ENCODE measurements at regions not wholly inside any gene's neighbourhood (a gene's known extent, or its start where the extent isn't known, plus 50 kb on each side); places are given as distances from the start of the nearest gene placed in this dataset.
"Not testable (repeated sequence)": the region's sequence is repeated elsewhere in the genome, so short reads cannot be mapped to it uniquely, and the experiment has no call there.

DNA sequence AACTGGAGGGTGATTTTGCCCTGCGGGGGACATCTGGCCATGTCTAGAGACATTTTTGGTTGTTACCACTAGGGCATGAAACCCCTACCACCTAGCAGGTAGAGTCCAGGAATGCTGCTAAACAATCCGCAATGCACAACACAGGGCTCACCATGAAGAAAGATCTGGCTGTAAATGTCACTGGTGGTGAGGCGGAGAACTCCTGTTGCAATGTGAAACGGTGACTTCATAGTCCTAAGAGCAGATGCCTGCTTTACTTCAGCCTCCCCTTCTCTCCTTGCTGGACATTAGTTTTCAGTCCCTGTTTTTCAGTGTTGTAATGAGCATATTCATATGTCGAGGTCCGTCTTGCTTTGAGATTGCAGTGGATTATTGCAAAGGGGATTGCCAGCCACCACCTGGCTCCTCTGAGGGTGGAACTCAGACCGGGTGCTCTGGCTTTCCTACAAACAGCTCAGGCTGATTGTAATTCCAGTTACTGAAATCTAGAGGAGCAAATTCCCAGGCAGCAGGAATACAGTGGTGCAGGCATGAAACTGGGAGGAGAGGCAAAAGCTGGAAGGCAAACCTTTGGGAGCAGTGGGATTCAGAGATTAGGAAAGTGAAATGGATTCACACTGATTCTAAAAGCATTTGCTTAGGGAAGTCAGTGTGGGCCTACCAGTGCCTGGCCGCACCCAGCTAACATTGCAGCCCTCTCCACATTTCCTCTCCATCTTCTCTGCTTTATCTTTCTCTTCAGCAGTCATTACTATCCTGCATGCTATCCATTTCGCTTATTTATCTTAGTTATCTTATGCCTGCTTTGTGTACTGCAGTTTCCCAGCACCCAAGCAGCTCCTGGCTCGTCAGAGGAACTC, 76.1 kb upstream of the PCDH8 start:
- Histone ChIP-seq H3K36me3 (ENCODE audit: control insufficient read depth in 1 of 2, insufficient read depth in 2 of 2, low read length in 1 of 2) (no peaks in the 10 kb centered on the region), H3K4me3 (ENCODE audit: low read length in 2 of 2) (no peak overlapping the region), H3K4me1 (ENCODE audit: control insufficient read depth in 1 of 2, insufficient read depth in 2 of 2, low read length in 2 of 2) (no peaks in the 10 kb centered on the region), H3K27ac (ENCODE audit: low read depth in 1 of 2, low read length in 2 of 2) (no peak overlapping the region), H3K27me3 (ENCODE audit: control insufficient read depth in 1 of 2, insufficient read depth in 2 of 2, low read length in 1 of 2) (no peaks in the 10 kb centered on the region), H3K9me3 (ENCODE audit: control insufficient read depth, low read length) (peaks cover 1% of the 10 kb centered on the region)
- no peak for ATAC-seq (ENCODE audit: low FRiP score)
- intact Hi-C loops (cut with DNase I): no loop called here
- WGBS, 2 donors: 78% methylated on average over 10 of the region's 10 CpGs
- DNase-seq: no peak

DNA sequence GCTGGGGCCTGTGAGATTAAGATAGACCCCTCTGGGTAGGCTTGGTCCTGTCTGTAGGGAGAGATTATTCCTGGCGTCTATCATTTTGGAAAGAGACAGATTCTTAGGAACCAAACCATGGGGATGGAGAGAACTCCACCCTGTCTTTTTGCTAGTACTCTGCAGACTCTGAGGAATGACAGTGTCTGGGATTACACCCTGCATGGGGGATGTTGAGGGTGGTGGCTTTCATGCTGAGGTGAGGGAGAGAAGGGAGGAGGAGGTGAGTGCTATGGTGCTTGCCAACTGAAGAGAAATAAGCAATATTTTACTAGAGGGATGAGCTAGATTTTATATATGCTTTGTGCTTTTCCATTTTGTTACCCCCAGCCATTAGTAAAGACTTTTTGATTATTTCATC, 74.5 kb upstream of the PCDH8 start:
- 91 to 100% methylated on average over 1 of the region's 1 CpG for WGBS, 2 donors
- Histone ChIP-seq H3K4me1 (ENCODE audit: control insufficient read depth in 1 of 2, insufficient read depth in 2 of 2, low read length in 2 of 2) (no peaks in the 10 kb centered on the region), H3K4me3 (ENCODE audit: low read length in 2 of 2) (no peak overlapping the region), H3K27ac (ENCODE audit: low read depth in 1 of 2, low read length in 2 of 2) (no peak overlapping the region), H3K27me3 (ENCODE audit: control insufficient read depth in 1 of 2, insufficient read depth in 2 of 2, low read length in 1 of 2) (no peaks in the 10 kb centered on the region), H3K9me3 (ENCODE audit: control insufficient read depth, low read length) (no peaks in the 10 kb centered on the region), H3K36me3 (ENCODE audit: control insufficient read depth in 1 of 2, insufficient read depth in 2 of 2, low read length in 1 of 2) (no peaks in the 10 kb centered on the region)
- ATAC-seq (ENCODE audit: low FRiP score) (no peak), DNase-seq (no peak)
- intact Hi-C loops (cut with DNase I): no loop called here

DNA sequence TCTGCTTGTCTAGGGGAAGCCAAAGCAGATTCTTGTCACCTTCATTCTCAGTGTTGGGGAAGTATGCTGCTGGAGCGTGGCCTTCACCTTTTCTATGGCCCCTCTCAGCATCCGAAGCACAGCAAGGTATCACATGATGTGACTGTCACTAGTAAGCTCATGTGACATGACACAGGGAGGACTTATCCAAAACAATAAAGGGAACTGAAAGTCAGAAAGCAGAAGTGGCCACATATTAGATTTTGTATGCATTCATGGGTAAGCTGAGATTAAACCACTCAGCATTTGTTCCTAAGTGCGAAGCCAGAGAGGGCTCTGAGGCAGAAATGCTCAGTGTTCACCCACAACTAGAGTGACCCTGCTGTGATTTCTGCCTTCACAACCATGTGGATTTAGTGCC, 72.8 kb upstream of the PCDH8 start:
- H3K9me3 ChIP-seq (ENCODE audit: control insufficient read depth, low read length): no peaks in the 10 kb centered on the region

DNA sequence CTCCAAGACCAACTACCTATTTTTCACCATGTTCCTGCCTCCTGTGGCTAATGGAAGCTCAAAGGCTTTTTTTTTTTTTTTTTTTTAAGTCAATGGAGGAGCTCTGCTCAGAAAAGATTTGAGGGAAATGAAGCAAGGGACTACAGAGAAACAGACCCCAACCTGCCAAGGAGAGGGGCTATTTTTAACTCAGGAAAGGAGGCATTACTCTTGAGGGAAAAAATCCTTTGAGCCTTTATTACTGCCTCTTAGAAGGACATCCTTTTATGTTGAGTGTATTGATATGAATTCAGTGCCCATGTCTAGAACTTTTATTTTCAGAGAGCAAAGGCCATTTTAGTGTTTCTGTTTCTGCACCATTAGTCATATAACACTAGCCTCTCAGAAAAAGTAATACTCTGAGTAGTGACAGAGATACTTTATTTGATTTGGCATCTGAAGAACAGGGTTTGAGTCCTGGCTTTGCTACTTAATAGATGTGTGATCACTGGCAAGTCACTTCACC, 68.1 kb upstream of the PCDH8 start:
- H3K9me3 ChIP-seq (ENCODE audit: control insufficient read depth, low read length): no peaks in the 10 kb centered on the region
- H3K4me1 ChIP-seq (ENCODE audit: control insufficient read depth in 1 of 2, insufficient read depth in 2 of 2, low read length in 2 of 2): peaks cover 0 to 3% of the 10 kb centered on the region in 2 donors
- H3K36me3 ChIP-seq (ENCODE audit: control insufficient read depth in 1 of 2, insufficient read depth in 2 of 2, low read length in 1 of 2): no peaks in the 10 kb centered on the region
- H3K27me3 ChIP-seq (ENCODE audit: control insufficient read depth in 1 of 2, insufficient read depth in 2 of 2, low read length in 1 of 2): no peaks in the 10 kb centered on the region
- ATAC-seq (ENCODE audit: low FRiP score) (peak; percentile 41), DNase-seq (no peak)
- intact Hi-C loops (cut with DNase I): no loop called here
- no peak overlapping the region for H3K4me3 ChIP-seq (ENCODE audit: low read length in 2 of 2)
- peak overlapping the region; percentile 70 for H3K27ac ChIP-seq (ENCODE audit: low read depth in 1 of 2, low read length in 2 of 2)

More for the DNA sequence above, 72.8 kb upstream of the PCDH8 start:
- Histone ChIP-seq H3K4me1 (ENCODE audit: control insufficient read depth in 1 of 2, insufficient read depth in 2 of 2, low read length in 2 of 2) (peaks cover 0 to under 1% of the 10 kb centered on the region in 2 donors), H3K27ac (ENCODE audit: low read depth in 1 of 2, low read length in 2 of 2) (no peak overlapping the region), H3K36me3 (ENCODE audit: control insufficient read depth in 1 of 2, insufficient read depth in 2 of 2, low read length in 1 of 2) (no peaks in the 10 kb centered on the region), H3K4me3 (ENCODE audit: low read length in 2 of 2) (no peak overlapping the region), H3K27me3 (ENCODE audit: control insufficient read depth in 1 of 2, insufficient read depth in 2 of 2, low read length in 1 of 2) (no peaks in the 10 kb centered on the region)
- intact Hi-C loops (cut with DNase I): no loop called here
- WGBS, 2 donors: 93 to 100% methylated on average over 3 of the region's 3 CpGs
- ATAC-seq (ENCODE audit: low FRiP score): no peak
- DNase-seq: no peak

DNA sequence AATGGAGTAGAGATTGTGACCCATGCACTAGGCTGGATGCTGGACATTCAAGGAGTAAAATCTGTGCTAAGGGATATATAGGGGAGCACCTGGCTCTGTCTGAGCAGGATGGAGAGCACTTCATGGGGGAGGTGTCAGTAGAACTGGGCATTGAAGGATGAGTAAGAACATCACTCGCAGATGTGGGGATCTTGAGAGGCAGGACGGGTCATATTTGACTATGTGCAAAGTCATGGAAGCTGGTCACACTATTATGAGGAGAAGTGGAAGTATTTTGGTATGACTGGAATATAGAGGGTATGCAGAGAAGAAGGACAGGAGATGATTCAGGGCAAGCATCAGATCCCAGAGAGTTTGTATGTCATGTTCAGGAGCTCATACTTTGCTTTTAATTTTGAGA, 62.9 kb upstream of the PCDH8 start:
- intact Hi-C loops (cut with DNase I): no loop called here
- ATAC-seq (ENCODE audit: low FRiP score) (no peak), DNase-seq (no peak)
- Histone ChIP-seq H3K27me3 (ENCODE audit: control insufficient read depth in 1 of 2, insufficient read depth in 2 of 2, low read length in 1 of 2) (no peaks in the 10 kb centered on the region), H3K27ac (ENCODE audit: low read depth in 1 of 2, low read length in 2 of 2) (no peak overlapping the region), H3K36me3 (ENCODE audit: control insufficient read depth in 1 of 2, insufficient read depth in 2 of 2, low read length in 1 of 2) (no peaks in the 10 kb centered on the region), H3K4me1 (ENCODE audit: control insufficient read depth in 1 of 2, insufficient read depth in 2 of 2, low read length in 2 of 2) (peaks cover 0 to 3% of the 10 kb centered on the region in 2 donors), H3K4me3 (ENCODE audit: low read length in 2 of 2) (no peak overlapping the region), H3K9me3 (ENCODE audit: control insufficient read depth, low read length) (no peaks in the 10 kb centered on the region)
- WGBS, 2 donors: 72% methylated on average over 2 of the region's 2 CpGs

DNA sequence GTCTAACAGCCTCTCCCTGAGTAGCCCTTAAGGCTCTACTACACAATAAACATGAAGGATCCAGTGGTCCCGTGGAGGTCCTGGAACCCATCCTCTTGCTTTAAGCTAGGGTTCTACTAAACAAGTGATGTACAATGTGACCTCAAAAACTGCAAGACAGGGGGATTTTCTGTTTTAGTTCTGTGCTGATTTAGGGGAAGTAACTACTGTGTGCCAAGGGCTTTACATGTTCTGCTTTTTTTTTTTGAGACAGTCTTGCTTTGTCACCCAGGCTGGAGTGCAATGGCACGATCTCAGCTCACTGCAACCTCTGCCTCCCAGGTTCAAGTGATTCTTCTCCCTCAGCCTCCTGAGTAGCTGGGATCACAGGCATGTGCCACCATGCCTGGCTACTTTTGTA, 61.9 kb upstream of the PCDH8 start:
- DNase-seq; H3K9me3 ChIP-seq (ENCODE audit: control insufficient read depth, low read length); H3K4me1 ChIP-seq (ENCODE audit: control insufficient read depth in 1 of 2, insufficient read depth in 2 of 2, low read length in 2 of 2); H3K27me3 ChIP-seq (ENCODE audit: control insufficient read depth in 1 of 2, insufficient read depth in 2 of 2, low read length in 1 of 2); H3K36me3 ChIP-seq (ENCODE audit: control insufficient read depth in 1 of 2, insufficient read depth in 2 of 2, low read length in 1 of 2); H3K4me3 ChIP-seq (ENCODE audit: low read length in 2 of 2); ATAC-seq (ENCODE audit: low FRiP score); intact Hi-C loops (cut with DNase I); H3K27ac ChIP-seq (ENCODE audit: low read depth in 1 of 2, low read length in 2 of 2): not testable (repeated sequence)
- WGBS, 2 donors: 86 to 93% methylated on average over 2 of the region's 2 CpGs

DNA sequence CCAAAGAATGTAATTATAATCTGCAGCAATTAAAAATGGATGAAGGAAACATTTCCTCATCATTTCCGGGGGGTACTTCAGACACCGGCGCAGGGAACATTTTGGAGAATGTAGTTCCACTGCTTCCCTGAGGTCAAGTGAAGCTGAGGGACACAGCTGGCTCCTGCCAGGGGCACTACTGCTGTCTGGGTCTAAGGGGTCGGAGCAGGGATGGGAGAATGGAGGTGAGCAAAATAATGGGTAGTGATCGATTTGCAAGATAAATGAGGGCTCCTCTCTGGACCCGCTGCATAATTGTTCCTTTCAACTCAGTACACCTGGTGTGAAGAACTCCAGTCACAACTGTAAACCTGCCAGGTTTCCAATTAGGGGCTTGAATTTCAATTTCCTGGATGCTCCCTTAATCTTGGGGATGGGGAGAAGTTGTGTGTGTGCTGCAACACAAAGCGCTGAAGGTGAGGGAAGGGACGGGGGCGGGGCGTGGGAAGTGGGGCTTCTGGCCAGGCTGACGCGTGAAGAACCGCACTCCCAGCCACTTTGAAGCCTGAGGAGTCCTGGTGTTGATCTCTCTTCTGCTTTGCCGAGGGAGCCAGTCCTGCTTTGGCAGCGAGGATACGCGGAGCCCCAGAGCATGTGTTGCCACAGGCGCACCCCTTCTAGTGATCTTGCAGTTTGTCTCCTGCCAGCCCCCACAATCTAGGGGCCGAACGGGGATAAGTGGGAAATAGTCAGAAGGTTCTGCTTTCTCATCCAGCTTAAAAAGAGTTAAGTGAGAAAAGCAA, 57.9 kb upstream of the PCDH8 start:
- DNase-seq (no peak), ATAC-seq (ENCODE audit: low FRiP score) (no peak)
- 57 to 76% methylated on average over 20 of the region's 20 CpGs for WGBS, 2 donors
- Histone ChIP-seq H3K27me3 (ENCODE audit: control insufficient read depth in 1 of 2, insufficient read depth in 2 of 2, low read length in 1 of 2) (no peaks in the 10 kb centered on the region), H3K9me3 (ENCODE audit: control insufficient read depth, low read length) (no peaks in the 10 kb centered on the region), H3K27ac (ENCODE audit: low read depth in 1 of 2, low read length in 2 of 2) (no peak overlapping the region), H3K36me3 (ENCODE audit: control insufficient read depth in 1 of 2, insufficient read depth in 2 of 2, low read length in 1 of 2) (no peaks in the 10 kb centered on the region), H3K4me3 (ENCODE audit: low read length in 2 of 2) (no peak overlapping the region), H3K4me1 (ENCODE audit: control insufficient read depth in 1 of 2, insufficient read depth in 2 of 2, low read length in 2 of 2) (no peaks in the 10 kb centered on the region)
- intact Hi-C loops (cut with DNase I): loop anchor here in 1 of 2 donors (5.0 kb wide), 1 partner anchor 51 kb away; no protein-coding TSS in a partner anchor

DNA sequence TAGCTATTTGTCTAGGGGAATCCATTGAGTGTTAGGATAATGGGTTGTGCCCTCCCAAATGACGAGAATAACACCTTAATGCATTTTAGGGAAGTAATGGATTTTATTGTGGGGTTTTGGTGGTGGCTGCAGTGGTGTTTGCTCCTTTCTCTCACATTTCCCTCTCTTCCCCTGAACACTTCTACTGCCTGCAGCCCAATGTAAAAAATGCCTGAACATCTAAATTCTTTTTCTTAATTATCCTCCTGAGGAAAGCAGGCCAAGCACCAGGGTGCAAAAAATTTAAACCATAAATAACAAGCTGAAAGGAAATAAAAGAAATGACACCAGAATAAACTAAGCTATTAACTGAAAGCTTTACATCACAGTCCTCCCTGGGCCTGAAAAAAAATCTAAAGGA, 57.3 kb upstream of the PCDH8 start:
- Histone ChIP-seq H3K27ac (ENCODE audit: low read depth in 1 of 2, low read length in 2 of 2) (no peak overlapping the region), H3K36me3 (ENCODE audit: control insufficient read depth in 1 of 2, insufficient read depth in 2 of 2, low read length in 1 of 2) (no peaks in the 10 kb centered on the region), H3K9me3 (ENCODE audit: control insufficient read depth, low read length) (no peaks in the 10 kb centered on the region), H3K27me3 (ENCODE audit: control insufficient read depth in 1 of 2, insufficient read depth in 2 of 2, low read length in 1 of 2) (no peaks in the 10 kb centered on the region), H3K4me1 (ENCODE audit: control insufficient read depth in 1 of 2, insufficient read depth in 2 of 2, low read length in 2 of 2) (no peaks in the 10 kb centered on the region), H3K4me3 (ENCODE audit: low read length in 2 of 2) (no peak overlapping the region)
- ATAC-seq (ENCODE audit: low FRiP score): no peak
- intact Hi-C loops (cut with DNase I): loop anchor here in 1 of 2 donors (5.0 kb wide), 1 partner anchor 52 kb away; no protein-coding TSS in a partner anchor
- 81 to 100% methylated on average over 1 of the region's 1 CpG for WGBS, 2 donors
- no peak for DNase-seq
